C4-2B (cell line): ENCODE measurements at regions not wholly inside any gene's neighbourhood (a gene's known extent, or its start where the extent isn't known, plus 50 kb on each side); places are given as distances from the start of the nearest gene placed in this dataset.
A peak's percentile ranks its signal among the peaks of the same experiment; 100 is the strongest.

Source experiments
- H3K27ac ChIP-seq: fragments of 450-650 bp; 2 replicates; pipeline ENCODE4 v1.5.1; 2017
- ZFX ChIP-seq: fragments of 450-650 bp; IDR thresholded peaks from 2 replicates; pipeline ENCODE4 v1.6.1; 2017
- TF ChIP-seq, protein P1 (sequence below): fragments of 450-650 bp; conservative IDR thresholded peaks from 2 replicates; pipeline ENCODE4 v1.5.1; 2017; ENCODE audit warnings: mild to moderate bottlenecking

DNA sequence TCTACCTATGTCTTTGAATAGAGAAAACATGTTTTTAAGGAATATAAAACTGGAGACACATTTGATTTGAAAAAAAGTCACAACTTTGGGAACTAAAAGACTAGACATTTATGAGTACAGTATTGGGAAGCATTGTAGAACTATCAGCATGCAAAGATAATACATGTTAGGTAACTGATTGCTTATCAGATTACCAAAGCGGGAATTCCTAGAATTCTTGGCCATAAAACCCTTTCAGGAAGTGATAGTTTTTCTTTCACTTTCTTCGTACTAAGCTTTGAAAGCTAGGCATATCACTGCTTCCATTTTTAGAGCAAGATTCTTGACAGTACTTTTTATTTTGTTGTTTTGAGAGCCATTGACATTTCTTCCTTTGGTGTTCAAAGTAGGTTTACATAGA lies 646.6 kb upstream of the PITX2 start:
- no peak overlapping the region for H3K27ac ChIP-seq
- TF ChIP-seq, protein P1, sequence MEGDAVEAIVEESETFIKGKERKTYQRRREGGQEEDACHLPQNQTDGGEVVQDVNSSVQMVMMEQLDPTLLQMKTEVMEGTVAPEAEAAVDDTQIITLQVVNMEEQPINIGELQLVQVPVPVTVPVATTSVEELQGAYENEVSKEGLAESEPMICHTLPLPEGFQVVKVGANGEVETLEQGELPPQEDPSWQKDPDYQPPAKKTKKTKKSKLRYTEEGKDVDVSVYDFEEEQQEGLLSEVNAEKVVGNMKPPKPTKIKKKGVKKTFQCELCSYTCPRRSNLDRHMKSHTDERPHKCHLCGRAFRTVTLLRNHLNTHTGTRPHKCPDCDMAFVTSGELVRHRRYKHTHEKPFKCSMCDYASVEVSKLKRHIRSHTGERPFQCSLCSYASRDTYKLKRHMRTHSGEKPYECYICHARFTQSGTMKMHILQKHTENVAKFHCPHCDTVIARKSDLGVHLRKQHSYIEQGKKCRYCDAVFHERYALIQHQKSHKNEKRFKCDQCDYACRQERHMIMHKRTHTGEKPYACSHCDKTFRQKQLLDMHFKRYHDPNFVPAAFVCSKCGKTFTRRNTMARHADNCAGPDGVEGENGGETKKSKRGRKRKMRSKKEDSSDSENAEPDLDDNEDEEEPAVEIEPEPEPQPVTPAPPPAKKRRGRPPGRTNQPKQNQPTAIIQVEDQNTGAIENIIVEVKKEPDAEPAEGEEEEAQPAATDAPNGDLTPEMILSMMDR, result no peak
- TF ChIP-seq ZFX, result no peak

DNA sequence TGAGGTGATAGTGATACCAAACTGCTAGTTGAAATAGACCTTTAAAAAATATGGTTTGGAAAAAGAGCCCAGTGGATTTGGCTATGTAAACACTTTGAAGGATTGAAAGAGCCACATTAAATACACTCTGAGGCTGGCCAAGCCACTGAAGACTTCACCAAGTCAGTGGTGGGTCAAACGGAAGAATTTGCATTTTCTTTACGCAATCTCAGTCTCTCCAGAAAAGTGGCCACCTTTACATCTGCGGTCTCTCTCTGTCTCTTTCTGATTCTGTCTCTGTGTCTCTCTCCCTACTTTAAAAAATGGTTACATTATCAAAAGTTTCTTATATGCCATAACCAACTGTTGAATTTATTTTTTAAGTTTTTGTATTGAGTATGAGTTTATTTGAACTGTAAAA lies 651.2 kb upstream of the PITX2 start:
- TF ChIP-seq ZFX, result no peak
- TF ChIP-seq, protein P1, result no peak
- H3K27ac ChIP-seq, result no peak overlapping the region

DNA sequence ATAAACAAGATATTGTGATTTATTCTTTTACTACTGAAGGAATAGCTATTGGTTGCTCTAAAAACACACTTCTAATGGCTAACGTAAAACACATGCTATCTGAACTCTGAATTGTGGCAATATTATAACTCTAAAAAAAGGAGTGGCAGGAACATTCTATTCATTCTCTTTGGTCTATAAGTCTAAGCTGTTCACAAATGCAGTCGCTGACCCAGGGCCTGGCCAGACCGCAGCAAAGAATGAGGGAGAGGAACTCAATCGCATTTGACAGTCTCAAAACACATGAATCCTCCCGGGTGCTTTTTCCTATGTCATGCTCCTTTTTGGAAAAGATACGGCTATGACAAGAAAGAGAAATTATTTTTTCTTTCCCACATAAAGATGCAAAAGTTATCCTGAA lies 651.6 kb upstream of the PITX2 start:
- TF ChIP-seq, protein P1, result no peak
- TF ChIP-seq ZFX, result no peak
- H3K27ac ChIP-seq, result no peak overlapping the region

DNA sequence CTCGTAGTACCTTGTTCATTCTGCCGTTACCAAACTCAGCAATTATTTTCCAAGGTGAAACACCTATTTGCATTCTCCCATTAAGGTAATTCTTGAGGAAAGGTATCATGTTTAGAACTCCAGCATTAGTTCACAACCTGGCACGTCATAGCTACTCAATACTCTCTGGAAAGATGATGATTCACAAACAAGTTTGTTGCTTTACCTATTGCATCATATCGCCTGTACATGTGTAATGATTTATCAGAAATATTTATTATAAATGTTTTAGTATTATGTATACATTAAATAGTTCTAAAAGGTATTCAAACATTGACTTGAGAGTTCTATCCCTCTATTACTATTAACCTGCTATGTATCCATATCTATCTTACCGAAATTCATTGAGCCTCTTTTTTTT lies 658.3 kb upstream of the PITX2 start:
- H3K27ac ChIP-seq, result no peak overlapping the region
- no peak for TF ChIP-seq ZFX
- TF ChIP-seq, protein P1, result no peak

DNA sequence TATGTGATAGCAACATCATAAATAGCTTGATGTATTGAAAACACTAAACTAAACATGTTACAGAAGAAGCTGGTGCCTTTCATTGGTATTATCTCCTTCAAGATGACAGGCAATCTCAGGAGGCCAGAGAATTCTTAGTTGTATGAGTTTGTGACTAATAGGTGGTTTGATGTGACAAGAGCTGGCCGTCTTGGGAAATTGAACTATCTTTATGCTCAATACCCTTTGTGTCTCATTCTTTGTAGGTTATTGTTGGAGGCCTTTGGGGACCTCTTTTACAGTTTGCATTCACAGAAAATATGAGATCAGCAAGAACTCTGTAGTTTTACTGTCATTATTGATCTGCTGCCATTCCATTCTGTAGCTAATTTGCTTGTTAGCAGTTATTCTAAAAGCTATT lies 659.2 kb upstream of the PITX2 start:
- no peak for TF ChIP-seq ZFX
- TF ChIP-seq, protein P1, result no peak
- H3K27ac ChIP-seq, result no peak overlapping the region

DNA sequence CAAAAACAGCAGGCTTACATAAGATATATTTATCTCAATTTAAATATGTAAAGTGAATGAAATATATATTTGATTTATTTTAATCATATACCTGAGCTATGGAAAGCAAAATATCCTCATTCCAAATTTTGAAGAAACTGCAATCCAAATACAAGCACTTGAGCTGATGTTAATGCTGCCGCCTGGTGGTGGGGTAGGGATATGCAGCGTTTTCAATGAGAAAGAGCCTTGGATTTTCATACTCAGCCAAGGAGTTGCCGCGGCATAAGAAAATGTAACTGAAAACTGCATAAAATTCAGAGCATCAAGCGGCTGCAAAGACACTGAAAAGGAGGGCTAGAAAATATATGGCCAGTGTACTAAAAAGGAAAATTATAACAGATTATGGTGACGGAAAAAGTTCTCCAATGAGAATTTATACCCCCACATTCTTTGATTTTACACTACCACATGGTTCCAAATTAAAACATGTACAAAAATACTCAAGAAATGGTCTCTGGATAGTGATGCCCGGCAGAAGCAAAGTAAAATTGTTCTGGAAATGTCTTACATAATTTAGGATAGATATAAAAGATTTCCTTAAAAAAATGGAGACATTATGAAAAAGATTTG lies 660.3 kb upstream of the PITX2 start:
- H3K27ac ChIP-seq, result no peak overlapping the region
- TF ChIP-seq, protein P1, result peak; percentile 89
- no peak for TF ChIP-seq ZFX

DNA sequence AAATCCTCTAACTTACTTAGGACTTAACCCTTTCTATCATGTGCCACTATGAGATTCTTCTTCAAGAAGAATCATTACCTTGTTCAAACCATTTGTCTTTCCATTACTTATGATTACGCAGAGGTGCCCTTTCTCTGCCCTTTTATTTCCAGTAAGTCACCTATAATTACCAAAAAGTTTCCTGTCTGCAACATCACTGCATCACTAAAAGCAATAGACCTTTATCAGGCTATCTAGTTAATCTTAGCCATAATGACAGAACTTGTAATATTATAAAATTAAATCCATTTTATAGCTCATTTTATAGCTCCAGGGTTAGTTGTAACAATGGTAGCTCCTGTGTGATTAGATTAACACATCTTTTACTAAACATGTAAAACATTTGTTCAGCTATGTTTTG lies 673.6 kb upstream of the PITX2 start:
- TF ChIP-seq ZFX, result no peak
- TF ChIP-seq, protein P1, result no peak

More for the DNA sequence above, 673.6 kb upstream of the PITX2 start:
- H3K27ac ChIP-seq, result no peak overlapping the region
